Nephron (organoid): ENCODE measurements at regions not wholly inside any gene's neighbourhood (a gene's known extent, or its start where the extent isn't known, plus 50 kb on each side); places are given as distances from the start of the nearest gene placed in this dataset.

Experiments used
- H3K27ac Mint-ChIP-seq, 3 experiments: 2 replicates each; pipeline ENCODE4 v1.8.0; 2020; ENCODE audit warnings: mixed read lengths in 3 of 3, mild to moderate bottlenecking in 2 of 3, moderate library complexity in 1 of 3
- H3K27me3 Mint-ChIP-seq: 2 replicates; pipeline ENCODE4 v1.8.0; 2021; ENCODE audit warnings: low read depth, mild to moderate bottlenecking, moderate library complexity, mixed read lengths
- H3K36me3 Mint-ChIP-seq: 2 replicates; pipeline ENCODE4 v1.8.0; 2020; ENCODE audit warnings: low read depth, mixed read lengths
- H3K4me1 Mint-ChIP-seq: 2 replicates; pipeline ENCODE4 v1.8.0; 2020; ENCODE audit warnings: mixed read lengths
- H3K4me3 Mint-ChIP-seq, 3 experiments: 2 replicates each; pipeline ENCODE4 v1.8.0; 2020; ENCODE audit warnings: mild to moderate bottlenecking in 3 of 3, mixed read lengths in 3 of 3, moderate library complexity in 2 of 3
- H3K9me3 Mint-ChIP-seq: 2 replicates; pipeline ENCODE4 v1.8.0; 2020; ENCODE audit warnings: mixed read lengths
- CTCF ChIP-seq, 3 experiments: fragments of 200-600 bp; sonication (generic); IDR thresholded peaks; one replicate each; pipeline ENCODE4 v1.5.0; 2021; ENCODE audit warnings: antibody characterized with exemption in 3 of 3; ENCODE audit not compliant: unreplicated experiment in 3 of 3

GRCh38 chr19:28168557-28168956 lies 1044.4 kb downstream of the UQCRFS1 start:
- no peak for TF ChIP-seq CTCF (IDR thresholded peaks at IDR 0.05; ENCODE audit: unreplicated experiment in 3 of 3)
- H3K27me3 Mint-ChIP-seq = peaks cover 7% of the 10 kb centered on the region
- no peaks in the 10 kb centered on the region for H3K36me3 Mint-ChIP-seq
- H3K9me3 Mint-ChIP-seq = no peaks in the 10 kb centered on the region
- H3K27ac Mint-ChIP-seq = peak overlapping the region; percentile 60 to 78 (median 71)
- peaks cover 66% of the 10 kb centered on the region for H3K4me1 Mint-ChIP-seq
- H3K4me3 Mint-ChIP-seq = peak overlapping the region in 1 of 3 experiments; percentile 2

- Mint-ChIP-seq H3K27ac (peak overlapping the region in 1 of 3 experiments; percentile 31), H3K4me1 (peaks cover 62% of the 10 kb centered on the region), H3K9me3 (peaks cover 6% of the 10 kb centered on the region), H3K36me3 (no peaks in the 10 kb centered on the region), H3K27me3 (peaks cover 7% of the 10 kb centered on the region), H3K4me3 (no peak overlapping the region)
- no peak for TF ChIP-seq CTCF (IDR thresholded peaks at IDR 0.05; ENCODE audit: unreplicated experiment in 3 of 3)
Measured at GRCh38 chr19:28166025-28166424, 1046.9 kb downstream of the UQCRFS1 start.

GRCh38 chr19:28164214-28164613 lies 1048.7 kb downstream of the UQCRFS1 start:
- peak overlapping the region in 2 of 3 experiments; percentile 25 to 68 for H3K27ac Mint-ChIP-seq
- no peak overlapping the region for H3K4me3 Mint-ChIP-seq
- peaks cover 50% of the 10 kb centered on the region for H3K4me1 Mint-ChIP-seq
- H3K9me3 Mint-ChIP-seq = peaks cover 17% of the 10 kb centered on the region
- TF ChIP-seq CTCF (IDR thresholded peaks at IDR 0.05; ENCODE audit: unreplicated experiment in 3 of 3) = no peak
- H3K36me3 Mint-ChIP-seq = peaks cover 4% of the 10 kb centered on the region
- peaks cover 4% of the 10 kb centered on the region for H3K27me3 Mint-ChIP-seq

- no peak overlapping the region for H3K4me3 Mint-ChIP-seq
- peaks cover 12% of the 10 kb centered on the region for H3K4me1 Mint-ChIP-seq
- H3K36me3 Mint-ChIP-seq = peaks cover 4% of the 10 kb centered on the region
- TF ChIP-seq CTCF (IDR thresholded peaks at IDR 0.05; ENCODE audit: unreplicated experiment in 3 of 3) = no peak
- peaks cover 27% of the 10 kb centered on the region for H3K9me3 Mint-ChIP-seq
- H3K27me3 Mint-ChIP-seq = no peaks in the 10 kb centered on the region
- H3K27ac Mint-ChIP-seq = no peak overlapping the region
Measured at GRCh38 chr19:28159065-28159464, 1053.9 kb downstream of the UQCRFS1 start.

- no peaks in the 10 kb centered on the region for H3K27me3 Mint-ChIP-seq
- no peak for TF ChIP-seq CTCF (IDR thresholded peaks at IDR 0.05; ENCODE audit: unreplicated experiment in 3 of 3)
- peaks cover 18% of the 10 kb centered on the region for H3K9me3 Mint-ChIP-seq
- H3K4me1 Mint-ChIP-seq = peaks cover 14% of the 10 kb centered on the region
- peak overlapping the region; percentile 3 to 28 (median 5) for H3K27ac Mint-ChIP-seq
- peaks cover 4% of the 10 kb centered on the region for H3K36me3 Mint-ChIP-seq
- H3K4me3 Mint-ChIP-seq = no peak overlapping the region
Measured at GRCh38 chr19:28155265-28155664, 1057.7 kb downstream of the UQCRFS1 start.

- Mint-ChIP-seq H3K27me3 (no peaks in the 10 kb centered on the region), H3K4me1 (peaks cover 14% of the 10 kb centered on the region), H3K9me3 (peaks cover 9% of the 10 kb centered on the region), H3K4me3 (no peak overlapping the region), H3K36me3 (no peaks in the 10 kb centered on the region), H3K27ac (no peak overlapping the region)
- TF ChIP-seq CTCF (IDR thresholded peaks at IDR 0.05; ENCODE audit: unreplicated experiment in 3 of 3) = no peak
Measured at GRCh38 chr19:28154077-28154476, 1058.9 kb downstream of the UQCRFS1 start.
